HG02642 (cell line): ENCODE measurements at regions not wholly inside any gene's neighbourhood (a gene's known extent, or its start where the extent isn't known, plus 50 kb on each side); places are given as distances from the start of the nearest gene placed in this dataset.

Experiments used
- ATAC-seq: cut with Tn5 transposase; IDR thresholded peaks from one replicate; pipeline ENCODE4 v1.9.1; 2021; ENCODE audit warnings: mild to moderate bottlenecking; ENCODE audit not compliant: unreplicated experiment, poor library complexity

GRCh38 chr5:89601880-89602279, 718.9 kb upstream of the MEF2C start:
- ATAC-seq: no peak

DNA sequence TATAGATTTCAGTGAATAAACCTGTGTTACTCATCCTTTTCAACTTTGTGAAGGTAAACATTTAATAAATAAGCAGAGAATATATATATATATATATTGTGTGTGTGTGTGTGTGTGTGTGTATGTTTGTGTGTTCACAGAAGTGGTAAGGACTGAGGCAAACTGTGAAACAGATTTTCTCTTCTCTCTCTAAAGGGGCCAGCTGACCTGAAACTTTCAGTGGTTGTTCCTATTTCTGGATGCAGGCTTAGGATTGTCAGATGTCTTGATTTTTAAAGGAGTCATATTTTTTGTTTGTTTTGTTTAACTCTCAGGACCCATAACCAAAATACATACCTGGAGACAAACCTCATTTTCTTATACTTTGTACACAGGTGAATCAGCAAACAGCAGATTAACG, 714.9 kb upstream of the MEF2C start:
- ATAC-seq: no peak

DNA sequence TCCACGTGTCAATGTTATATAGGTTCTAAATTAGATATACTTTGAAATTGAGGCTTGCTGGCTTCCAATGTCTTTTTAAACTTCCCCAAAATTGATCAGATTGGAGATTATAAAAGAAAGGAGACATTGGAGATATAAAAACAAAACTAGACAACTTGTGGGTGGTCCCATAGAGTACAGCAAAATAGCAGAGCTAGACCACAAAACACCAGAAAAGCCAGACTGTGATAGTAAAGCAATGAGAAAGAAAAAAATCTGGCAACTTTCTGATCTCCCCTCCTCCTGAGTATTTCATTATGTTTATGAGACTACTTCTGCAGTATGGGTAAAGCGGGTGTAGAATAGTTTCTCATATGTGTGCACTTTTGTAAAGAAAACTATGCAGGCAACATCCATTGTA, 713.8 kb upstream of the MEF2C start:
- no peak for ATAC-seq

DNA sequence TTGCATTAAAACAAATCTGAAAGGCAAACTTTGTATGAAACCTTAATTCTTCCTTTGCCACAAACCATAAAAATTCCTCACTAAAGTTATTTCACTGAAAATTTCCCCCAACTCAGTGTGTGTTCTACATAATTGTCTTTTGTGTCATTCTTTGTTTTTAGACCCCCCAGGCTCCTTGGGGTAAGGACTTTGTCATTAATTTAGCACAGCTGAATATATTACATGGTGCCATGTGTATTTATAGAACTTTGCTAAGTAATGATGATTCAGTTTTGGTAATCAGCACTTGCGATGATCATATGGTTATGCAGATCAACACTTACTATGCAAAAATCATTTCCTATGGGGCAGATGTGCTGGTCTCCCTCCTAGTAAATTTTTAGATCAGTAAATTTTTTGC, 712.1 kb upstream of the MEF2C start:
- ATAC-seq: no peak

GRCh38 chr5:89584339-89584956, 701.5 kb upstream of the MEF2C start:
- ATAC-seq: no peak

DNA sequence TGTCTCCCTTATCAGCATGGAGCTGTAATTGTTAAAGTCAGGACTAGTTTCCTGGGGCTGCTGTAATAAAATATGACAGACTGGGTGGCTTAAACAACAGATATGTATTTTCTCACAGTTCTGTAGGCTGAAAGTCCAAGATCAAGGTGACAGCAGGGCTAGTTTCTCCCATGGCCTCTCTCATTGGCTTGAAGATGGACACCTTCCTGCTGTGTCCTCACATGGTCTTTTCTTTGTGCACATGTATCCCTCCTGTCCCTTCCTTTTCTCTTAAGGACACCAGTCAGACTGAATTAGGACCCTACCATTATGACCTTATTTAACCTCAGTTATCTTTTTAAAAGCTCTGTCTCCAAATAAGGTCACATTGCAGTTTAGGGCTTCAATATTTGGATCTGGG, 700.5 kb upstream of the MEF2C start:
- ATAC-seq: no peak

- no peak for ATAC-seq
Observed at GRCh38 chr5:89582768-89583339, 699.9 kb upstream of the MEF2C start.

DNA sequence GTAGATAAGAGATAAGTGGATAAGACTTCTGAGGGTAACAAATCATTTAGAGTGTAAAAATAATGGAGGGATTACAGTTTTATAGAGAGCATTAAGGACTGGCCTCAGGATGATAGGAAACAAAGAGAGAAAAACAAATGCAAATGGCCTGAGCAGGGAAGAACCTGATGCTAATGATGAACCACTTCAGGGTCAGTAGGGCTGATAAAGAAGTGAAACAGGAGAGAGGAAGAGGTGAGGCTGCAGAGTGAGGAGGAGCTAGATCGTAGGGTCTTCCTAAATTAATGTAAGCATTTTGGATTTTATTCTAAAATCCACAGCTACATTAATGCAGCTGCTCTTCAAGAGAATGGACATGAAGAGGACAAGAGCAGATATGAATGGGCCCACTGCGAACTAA, 698.0 kb upstream of the MEF2C start:
- ATAC-seq: no peak

DNA sequence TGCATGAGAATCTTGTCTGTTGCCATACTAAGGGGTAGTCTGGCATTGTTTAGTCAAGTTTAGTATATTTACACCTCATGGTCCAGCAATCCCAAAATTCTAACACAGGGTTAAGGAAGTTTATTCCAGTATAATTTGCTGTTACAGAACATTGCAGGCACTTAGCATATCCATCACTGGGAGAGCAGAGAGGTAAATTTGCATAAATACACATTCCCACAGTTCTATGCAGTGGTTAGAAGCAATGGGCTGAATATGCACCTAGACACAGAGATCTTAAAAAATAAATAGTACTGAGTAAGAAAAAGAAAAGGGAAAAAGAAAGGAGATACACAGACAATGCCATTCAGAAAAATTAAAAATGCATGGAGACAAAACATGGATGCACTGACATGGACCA, 692.3 kb upstream of the MEF2C start:
- ATAC-seq: no peak

DNA sequence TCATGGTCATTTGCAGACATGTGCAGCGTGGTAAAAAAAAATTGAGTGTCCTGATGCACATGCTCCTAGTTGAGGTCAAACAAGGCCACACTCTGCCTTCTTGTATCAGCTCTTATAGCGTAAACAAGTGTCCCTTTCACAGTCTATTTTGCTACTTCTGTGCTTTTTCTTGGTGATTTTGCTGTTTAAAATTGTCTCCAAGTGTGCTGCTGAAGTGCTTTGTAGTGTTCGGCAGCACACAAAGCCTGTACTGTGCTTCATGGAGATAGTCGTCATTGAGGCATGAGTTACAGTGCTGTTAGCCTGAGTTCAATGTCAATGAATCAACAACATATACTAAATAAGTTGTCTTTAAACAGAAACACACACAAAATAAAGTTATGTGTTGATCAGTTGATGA, 690.4 kb upstream of the MEF2C start:
- no peak for ATAC-seq

DNA sequence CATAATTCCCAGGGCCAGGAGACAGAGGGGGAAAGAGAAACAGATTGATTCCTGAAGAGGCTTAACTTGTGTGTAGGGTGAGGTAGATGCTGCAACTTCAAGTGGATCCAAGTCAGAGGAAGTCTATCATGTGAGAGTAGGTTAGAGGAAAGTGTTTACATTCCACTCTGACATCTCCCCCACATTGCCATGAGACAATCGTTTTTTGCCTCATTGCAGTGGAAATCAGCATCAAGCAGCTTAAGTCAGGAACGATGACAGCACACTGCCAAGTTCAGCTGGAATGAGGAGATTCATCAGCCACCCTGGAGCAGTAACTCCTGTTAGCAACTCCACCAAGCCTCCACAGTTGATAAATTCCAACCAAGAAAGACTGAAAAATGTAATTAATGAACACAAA, 689.7 kb upstream of the MEF2C start:
- no peak for ATAC-seq

- no peak for ATAC-seq
Observed at GRCh38 chr5:89570557-89570956, 687.6 kb upstream of the MEF2C start.

- no peak for ATAC-seq
Observed at GRCh38 chr5:89566340-89566739, 683.4 kb upstream of the MEF2C start.

DNA sequence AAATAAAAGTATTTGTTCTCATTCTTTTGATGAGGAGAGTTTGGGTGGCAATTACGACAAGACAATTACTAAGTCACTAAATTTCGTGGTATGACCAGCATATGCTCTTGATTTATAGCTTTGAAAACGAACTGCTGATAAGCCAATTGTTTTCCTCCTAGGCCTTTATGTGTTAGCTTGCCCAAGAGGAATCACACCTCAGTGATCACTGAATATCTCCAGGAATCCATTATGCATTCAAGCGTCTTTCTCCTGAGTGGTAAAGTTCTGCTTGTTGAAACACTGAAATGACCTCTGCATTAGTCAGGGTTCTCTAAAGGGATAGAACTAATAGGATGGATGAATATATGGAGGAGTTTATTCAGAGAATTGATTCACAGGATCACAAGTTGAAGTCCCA, 677.7 kb upstream of the MEF2C start:
- no peak for ATAC-seq

DNA sequence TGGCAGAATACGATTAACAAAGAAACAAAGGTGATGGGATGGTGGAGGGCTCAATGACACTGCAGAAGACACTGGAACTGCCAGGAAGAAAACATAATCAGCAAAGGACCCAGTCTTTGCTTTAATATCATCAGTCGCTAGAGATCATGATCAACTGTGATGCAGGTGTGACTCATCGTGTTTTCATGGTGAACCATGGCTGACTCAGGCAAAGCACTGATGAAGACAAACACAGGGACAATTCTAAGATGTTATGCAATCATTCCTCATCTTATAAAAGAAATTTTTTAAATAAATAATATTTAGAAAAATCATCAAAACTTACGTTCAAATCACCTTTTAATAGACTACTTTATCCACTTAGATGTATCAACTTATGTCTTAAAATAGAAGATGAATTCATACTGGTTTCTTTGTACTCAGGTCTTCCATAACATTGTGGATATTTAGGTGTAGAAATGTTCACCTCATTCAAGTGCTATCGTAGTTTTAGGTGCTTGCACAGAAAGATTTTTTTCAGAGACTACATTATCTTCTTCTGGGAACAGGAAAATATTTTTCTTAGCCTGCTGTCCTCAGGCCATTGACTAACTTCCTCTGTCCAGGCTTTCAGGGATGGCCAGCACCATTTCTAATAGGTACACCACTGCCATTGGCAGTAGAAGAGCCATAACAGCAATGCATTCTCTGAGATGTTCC, 673.4 kb upstream of the MEF2C start:
- ATAC-seq: no peak

- no peak for ATAC-seq
Observed at GRCh38 chr5:89546657-89547056, 663.7 kb upstream of the MEF2C start.

GRCh38 chr5:89545626-89546025, 662.6 kb upstream of the MEF2C start:
- ATAC-seq: no peak

- ATAC-seq: no peak
Observed at GRCh38 chr5:89545076-89545475, 662.1 kb upstream of the MEF2C start.

- ATAC-seq: no peak
Observed at GRCh38 chr5:89542736-89543135, 659.8 kb upstream of the MEF2C start.

DNA sequence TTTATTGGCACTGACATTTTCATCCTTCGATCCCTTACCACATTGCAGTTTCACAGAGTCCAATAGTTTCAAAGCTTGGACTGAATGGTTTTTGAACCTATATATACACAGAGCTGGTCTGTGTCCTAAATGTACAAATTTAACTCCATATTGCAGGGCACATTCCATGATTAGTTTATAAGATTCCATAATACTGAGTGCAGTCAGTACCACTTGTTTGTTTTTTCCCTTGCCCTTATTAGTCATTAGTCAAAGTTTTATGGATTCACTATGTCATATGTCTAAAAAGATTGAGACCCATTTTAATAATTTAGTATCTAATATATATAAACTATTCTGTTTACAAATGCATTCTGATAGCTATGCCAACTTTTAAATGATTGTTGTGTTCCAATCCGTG, 654.8 kb upstream of the MEF2C start:
- no peak for ATAC-seq

GRCh38 chr5:89536020-89536419, 653.0 kb upstream of the MEF2C start:
- ATAC-seq: no peak

DNA sequence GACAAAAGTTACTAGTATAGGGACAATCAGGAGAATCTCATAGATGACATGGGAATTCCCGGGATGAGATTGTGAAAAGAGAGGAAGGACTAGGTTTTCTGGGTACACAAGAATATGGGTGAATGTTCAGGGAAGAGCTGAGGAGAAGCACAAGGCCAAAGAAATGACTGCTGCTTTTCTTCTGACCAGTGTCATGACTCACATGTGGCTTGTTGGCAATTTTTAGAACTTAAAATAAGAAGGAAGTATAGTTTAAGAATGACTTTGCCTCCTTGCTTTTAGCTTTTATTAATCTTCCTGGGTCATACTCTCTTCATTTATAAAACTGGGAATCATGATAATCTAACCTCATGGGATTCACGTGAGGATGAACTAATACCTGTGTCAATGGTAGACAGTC, 652.4 kb upstream of the MEF2C start:
- no peak for ATAC-seq
